ENCODE measurements at regions not wholly inside any gene's neighbourhood (a gene's known extent, or its start where the extent isn't known, plus 50 kb on each side); places are given as distances from the start of the nearest gene placed in this dataset.

- H3K4me2 ChIP-seq (ENCODE audit: low read length) = no peak overlapping the region
- H3K56ac ChIP-seq (ENCODE audit: low read length) = no peak overlapping the region
- no peaks in the 10 kb centered on the region for H3K27me3 ChIP-seq (ENCODE audit: insufficient read depth, low read length, poor library complexity)
- H2AK5ac ChIP-seq (ENCODE audit: low read length) = no peak overlapping the region
- H3K79me1 ChIP-seq (ENCODE audit: low read length) = no peaks in the 10 kb centered on the region
- no CpG with 5 or more reads among the region's 10 CpGs for WGBS (ENCODE audit: extremely low coverage, insufficient coverage, low lambda C conversion rate)
- no peaks in the 10 kb centered on the region for H3K36me3 ChIP-seq (ENCODE audit: control insufficient read depth, insufficient read depth, low read length)
- no peak overlapping the region for H3K9ac ChIP-seq (ENCODE audit: low read length)
- no peak overlapping the region for H3K4ac ChIP-seq (ENCODE audit: low read depth, low read length)
- H3K4me3 ChIP-seq (ENCODE audit: low read length) = no peak overlapping the region
- H2BK15ac ChIP-seq (replicated peaks; ENCODE audit: low read depth) = no peak overlapping the region
- no peaks in the 10 kb centered on the region for H3K79me2 ChIP-seq (ENCODE audit: control insufficient read depth, insufficient read depth, low read length)
- no peak for DNase-seq
- H3K23ac ChIP-seq (ENCODE audit: low read length) = no peak overlapping the region
- no peak overlapping the region for H2BK5ac ChIP-seq (ENCODE audit: low read length)
- no peaks in the 10 kb centered on the region for H3K4me1 ChIP-seq (ENCODE audit: control insufficient read depth, low read depth, low read length)
- H3K27ac ChIP-seq (ENCODE audit: low read depth, low read length) = no peak overlapping the region
- no peak overlapping the region for H4K5ac ChIP-seq (ENCODE audit: low read length)
- no peak overlapping the region for H3K18ac ChIP-seq (ENCODE audit: low read length)
- no peak overlapping the region for H2BK120ac ChIP-seq (ENCODE audit: low read depth, low read length)
- H4K8ac ChIP-seq (ENCODE audit: low read depth, low read length) = no peak overlapping the region
These were observed 72.2 kb upstream of the KLF3 start for GRCh38 chr4:38591617-38592337.

DNA sequence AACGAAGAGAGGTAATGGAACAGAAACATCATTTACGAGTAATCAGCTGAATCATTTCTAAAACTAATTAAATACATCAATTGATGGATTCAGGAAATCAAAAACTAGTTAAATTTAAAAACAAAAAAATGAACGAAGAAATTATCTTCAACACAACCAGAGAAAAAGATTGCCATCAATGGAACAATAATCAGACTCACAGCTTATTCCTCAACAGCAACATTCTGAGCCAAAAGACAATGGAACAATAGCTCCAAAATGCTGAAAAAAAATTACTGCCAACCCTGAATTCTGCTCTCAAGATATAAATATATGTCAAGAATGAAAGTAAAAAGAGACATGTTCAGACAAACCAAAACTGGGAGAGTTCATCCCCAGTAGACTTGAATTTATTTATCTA, 65.5 kb upstream of the KLF3 start:
- H4K8ac ChIP-seq (ENCODE audit: low read depth, low read length) = no peak overlapping the region

DNA sequence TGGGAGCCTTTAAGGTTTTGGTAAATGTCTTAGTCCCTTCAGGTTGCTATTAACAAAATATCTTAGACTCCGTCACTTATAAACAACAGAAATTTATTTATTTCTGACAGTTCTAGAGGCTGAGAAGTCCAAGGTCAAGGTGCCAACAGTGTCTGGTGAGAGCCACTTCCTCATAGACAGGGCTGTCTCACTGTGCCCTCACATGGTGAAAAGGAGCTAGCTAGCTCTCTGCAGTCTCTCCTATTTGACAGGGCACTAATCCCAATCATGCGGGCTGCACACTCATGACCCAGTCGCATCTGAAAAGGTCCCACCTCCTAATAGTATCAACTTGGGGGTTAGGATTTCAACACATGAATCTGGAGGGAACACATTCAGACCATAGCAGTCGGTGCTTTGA, 63.4 kb upstream of the KLF3 start:
- no peak for DNase-seq
- no CpG with 5 or more reads among the region's 4 CpGs for WGBS (ENCODE audit: extremely low coverage, insufficient coverage, low lambda C conversion rate)
- Histone ChIP-seq H4K5ac (ENCODE audit: low read length) (no peak overlapping the region), H3K4me1 (ENCODE audit: control insufficient read depth, low read depth, low read length) (no peaks in the 10 kb centered on the region), H2BK5ac (ENCODE audit: low read length) (no peak overlapping the region), H3K18ac (ENCODE audit: low read length) (no peak overlapping the region), H3K79me2 (ENCODE audit: control insufficient read depth, insufficient read depth, low read length) (no peaks in the 10 kb centered on the region), H3K23ac (ENCODE audit: low read length) (no peak overlapping the region), H3K4me2 (ENCODE audit: low read length) (no peak overlapping the region), H3K9ac (ENCODE audit: low read length) (no peak overlapping the region), H3K27ac (ENCODE audit: low read depth, low read length) (no peak overlapping the region), H2BK15ac (replicated peaks; ENCODE audit: low read depth) (no peak overlapping the region), H3K79me1 (ENCODE audit: low read length) (no peaks in the 10 kb centered on the region), H3K27me3 (ENCODE audit: insufficient read depth, low read length, poor library complexity) (no peaks in the 10 kb centered on the region), H2AK5ac (ENCODE audit: low read length) (no peak overlapping the region), H3K36me3 (ENCODE audit: control insufficient read depth, insufficient read depth, low read length) (no peaks in the 10 kb centered on the region), H3K4me3 (ENCODE audit: low read length) (no peak overlapping the region), H3K4ac (ENCODE audit: low read depth, low read length) (no peak overlapping the region), H3K56ac (ENCODE audit: low read length) (no peak overlapping the region), H2BK120ac (ENCODE audit: low read depth, low read length) (no peak overlapping the region), H4K8ac (ENCODE audit: low read depth, low read length) (no peak overlapping the region)

More for the DNA sequence above, 65.5 kb upstream of the KLF3 start:
- Histone ChIP-seq H2BK5ac (ENCODE audit: low read length) (no peak overlapping the region), H3K36me3 (ENCODE audit: control insufficient read depth, insufficient read depth, low read length) (no peaks in the 10 kb centered on the region), H3K4ac (ENCODE audit: low read depth, low read length) (no peak overlapping the region), H2BK15ac (replicated peaks; ENCODE audit: low read depth) (no peak overlapping the region), H3K4me3 (ENCODE audit: low read length) (no peak overlapping the region), H2AK5ac (ENCODE audit: low read length) (no peak overlapping the region), H4K5ac (ENCODE audit: low read length) (no peak overlapping the region), H3K23ac (ENCODE audit: low read length) (no peak overlapping the region), H3K18ac (ENCODE audit: low read length) (no peak overlapping the region), H3K79me1 (ENCODE audit: low read length) (no peaks in the 10 kb centered on the region), H3K27ac (ENCODE audit: low read depth, low read length) (no peak overlapping the region), H3K4me1 (ENCODE audit: control insufficient read depth, low read depth, low read length) (no peaks in the 10 kb centered on the region), H3K27me3 (ENCODE audit: insufficient read depth, low read length, poor library complexity) (no peaks in the 10 kb centered on the region), H3K79me2 (ENCODE audit: control insufficient read depth, insufficient read depth, low read length) (no peaks in the 10 kb centered on the region), H3K9ac (ENCODE audit: low read length) (no peak overlapping the region), H2BK120ac (ENCODE audit: low read depth, low read length) (no peak overlapping the region), H3K4me2 (ENCODE audit: low read length) (no peak overlapping the region), H3K56ac (ENCODE audit: low read length) (no peak overlapping the region)
- DNase-seq = no peak
- no CpG with 5 or more reads among the region's 3 CpGs for WGBS (ENCODE audit: extremely low coverage, insufficient coverage, low lambda C conversion rate)

DNA sequence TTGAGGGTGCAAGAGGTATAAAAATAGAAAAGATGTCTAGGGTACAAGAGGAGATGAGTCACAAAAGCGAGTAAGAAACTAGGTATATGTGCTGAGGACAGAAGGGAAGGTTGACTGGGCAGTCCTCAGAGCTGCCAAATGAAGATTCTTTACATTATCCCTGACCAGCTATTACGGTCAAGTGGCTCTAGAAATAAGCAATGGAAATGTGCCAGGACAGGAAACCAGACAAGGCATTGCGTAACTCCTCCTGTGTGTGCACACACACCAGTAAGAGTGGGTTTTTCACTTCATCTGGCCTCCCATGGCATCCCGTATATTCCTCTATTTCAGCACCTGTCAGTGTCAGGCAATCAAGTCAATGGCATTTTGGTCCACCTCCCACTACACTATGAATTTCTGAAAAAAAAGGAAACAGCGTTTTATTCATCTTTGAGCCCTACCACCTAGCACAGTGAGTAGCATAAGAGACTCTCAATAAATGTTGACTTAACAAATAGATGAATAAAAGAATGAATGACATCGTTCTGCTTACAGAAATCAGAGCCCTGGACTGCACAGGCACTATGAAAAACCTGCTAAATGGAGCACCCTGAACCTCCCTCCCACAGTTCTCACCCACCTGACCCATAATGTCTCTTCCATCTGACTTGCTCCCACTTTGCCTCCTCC, 62.6 kb upstream of the KLF3 start:
- H2BK15ac ChIP-seq (replicated peaks; ENCODE audit: low read depth) = no peak overlapping the region
- H2BK120ac ChIP-seq (ENCODE audit: low read depth, low read length) = no peak overlapping the region
- no peaks in the 10 kb centered on the region for H3K79me1 ChIP-seq (ENCODE audit: low read length)
- H3K36me3 ChIP-seq (ENCODE audit: control insufficient read depth, insufficient read depth, low read length) = no peaks in the 10 kb centered on the region
- H3K4me3 ChIP-seq (ENCODE audit: low read length) = no peak overlapping the region
- no peak overlapping the region for H4K8ac ChIP-seq (ENCODE audit: low read depth, low read length)
- no peaks in the 10 kb centered on the region for H3K4me1 ChIP-seq (ENCODE audit: control insufficient read depth, low read depth, low read length)
- H3K27me3 ChIP-seq (ENCODE audit: insufficient read depth, low read length, poor library complexity) = no peaks in the 10 kb centered on the region
- H2AK5ac ChIP-seq (ENCODE audit: low read length) = no peak overlapping the region
- no peaks in the 10 kb centered on the region for H3K79me2 ChIP-seq (ENCODE audit: control insufficient read depth, insufficient read depth, low read length)
- H3K23ac ChIP-seq (ENCODE audit: low read length) = no peak overlapping the region
- no CpG with 5 or more reads among the region's 6 CpGs for WGBS (ENCODE audit: extremely low coverage, insufficient coverage, low lambda C conversion rate)
- H2BK5ac ChIP-seq (ENCODE audit: low read length) = no peak overlapping the region
- no peak overlapping the region for H3K9ac ChIP-seq (ENCODE audit: low read length)
- DNase-seq = no peak
- no peak overlapping the region for H4K5ac ChIP-seq (ENCODE audit: low read length)
- H3K4ac ChIP-seq (ENCODE audit: low read depth, low read length) = no peak overlapping the region
- no peak overlapping the region for H3K18ac ChIP-seq (ENCODE audit: low read length)
- H3K56ac ChIP-seq (ENCODE audit: low read length) = no peak overlapping the region
- H3K4me2 ChIP-seq (ENCODE audit: low read length) = no peak overlapping the region
- no peak overlapping the region for H3K27ac ChIP-seq (ENCODE audit: low read depth, low read length)

DNA sequence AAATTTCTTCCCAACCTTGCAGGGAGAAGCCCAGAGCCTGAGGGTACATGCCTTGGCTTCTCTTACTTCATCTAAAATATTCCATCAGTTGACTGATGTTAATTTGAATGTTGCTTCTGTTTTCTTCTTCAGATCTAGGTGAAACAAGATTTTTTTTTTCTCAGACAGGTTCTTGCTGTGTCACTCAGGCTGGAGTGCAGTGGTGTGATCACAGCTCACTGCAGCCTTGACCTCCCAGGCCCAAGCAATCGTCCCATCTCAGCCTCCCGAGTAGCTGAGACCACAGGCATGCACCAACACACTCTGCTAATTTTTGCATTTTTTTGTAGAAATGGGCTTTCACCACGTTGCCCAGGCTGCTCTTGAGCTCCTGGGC, 62.1 kb upstream of the KLF3 start:
- Histone ChIP-seq H3K36me3 (ENCODE audit: control insufficient read depth, insufficient read depth, low read length) (no peaks in the 10 kb centered on the region), H2BK15ac (replicated peaks; ENCODE audit: low read depth) (no peak overlapping the region), H2BK5ac (ENCODE audit: low read length) (no peak overlapping the region), H3K4ac (ENCODE audit: low read depth, low read length) (no peak overlapping the region), H3K27me3 (ENCODE audit: insufficient read depth, low read length, poor library complexity) (no peaks in the 10 kb centered on the region), H3K18ac (ENCODE audit: low read length) (no peak overlapping the region), H3K79me1 (ENCODE audit: low read length) (no peaks in the 10 kb centered on the region), H2AK5ac (ENCODE audit: low read length) (no peak overlapping the region), H3K23ac (ENCODE audit: low read length) (no peak overlapping the region), H4K5ac (ENCODE audit: low read length) (no peak overlapping the region), H3K4me3 (ENCODE audit: low read length) (no peak overlapping the region), H3K27ac (ENCODE audit: low read depth, low read length) (no peak overlapping the region), H3K4me1 (ENCODE audit: control insufficient read depth, low read depth, low read length) (no peaks in the 10 kb centered on the region), H3K4me2 (ENCODE audit: low read length) (no peak overlapping the region), H2BK120ac (ENCODE audit: low read depth, low read length) (no peak overlapping the region), H3K79me2 (ENCODE audit: control insufficient read depth, insufficient read depth, low read length) (no peaks in the 10 kb centered on the region), H3K9ac (ENCODE audit: low read length) (no peak overlapping the region), H3K56ac (ENCODE audit: low read length) (no peak overlapping the region), H4K8ac (ENCODE audit: low read depth, low read length) (no peak overlapping the region)
- no peak for DNase-seq
- WGBS (ENCODE audit: extremely low coverage, insufficient coverage, low lambda C conversion rate) = no CpG with 5 or more reads among the region's 3 CpGs

DNA sequence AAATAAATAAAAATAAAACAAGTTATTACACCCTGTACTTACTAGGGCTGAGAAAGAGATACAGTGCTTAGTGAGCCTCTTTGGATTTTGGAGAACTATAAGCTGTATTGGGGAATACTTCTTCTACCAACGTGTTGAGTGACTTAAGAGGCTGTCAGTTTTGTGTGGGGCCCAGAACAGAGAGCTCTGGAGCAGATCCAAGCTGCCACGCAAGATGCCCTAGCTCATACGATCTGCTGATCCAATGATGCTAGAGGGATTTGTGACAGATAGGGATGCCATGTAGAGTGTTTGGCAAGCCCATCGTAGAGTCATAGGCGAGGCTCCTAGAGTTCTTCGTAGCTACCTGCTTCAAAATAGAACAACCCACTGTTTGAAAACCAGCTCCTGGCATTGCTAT, 60.3 kb upstream of the KLF3 start:
- H3K56ac ChIP-seq (ENCODE audit: low read length) = no peak overlapping the region
- H3K27me3 ChIP-seq (ENCODE audit: insufficient read depth, low read length, poor library complexity) = no peaks in the 10 kb centered on the region
- H3K4me3 ChIP-seq (ENCODE audit: low read length) = no peak overlapping the region
- H3K4me2 ChIP-seq (ENCODE audit: low read length) = no peak overlapping the region
- no peaks in the 10 kb centered on the region for H3K36me3 ChIP-seq (ENCODE audit: control insufficient read depth, insufficient read depth, low read length)
- no peaks in the 10 kb centered on the region for H3K79me1 ChIP-seq (ENCODE audit: low read length)
- H3K27ac ChIP-seq (ENCODE audit: low read depth, low read length) = no peak overlapping the region
- H3K4me1 ChIP-seq (ENCODE audit: control insufficient read depth, low read depth, low read length) = no peaks in the 10 kb centered on the region
- no peak overlapping the region for H4K5ac ChIP-seq (ENCODE audit: low read length)
- H2BK120ac ChIP-seq (ENCODE audit: low read depth, low read length) = no peak overlapping the region
- H3K79me2 ChIP-seq (ENCODE audit: control insufficient read depth, insufficient read depth, low read length) = no peaks in the 10 kb centered on the region
- no peak overlapping the region for H2BK15ac ChIP-seq (replicated peaks; ENCODE audit: low read depth)
- no CpG with 5 or more reads among the region's 6 CpGs for WGBS (ENCODE audit: extremely low coverage, insufficient coverage, low lambda C conversion rate)
- H3K4ac ChIP-seq (ENCODE audit: low read depth, low read length) = no peak overlapping the region
- H4K8ac ChIP-seq (ENCODE audit: low read depth, low read length) = no peak overlapping the region
- no peak overlapping the region for H2AK5ac ChIP-seq (ENCODE audit: low read length)
- no peak overlapping the region for H2BK5ac ChIP-seq (ENCODE audit: low read length)
- no peak overlapping the region for H3K23ac ChIP-seq (ENCODE audit: low read length)
- no peak overlapping the region for H3K18ac ChIP-seq (ENCODE audit: low read length)
- no peak overlapping the region for H3K9ac ChIP-seq (ENCODE audit: low read length)
- DNase-seq = no peak
